Stimulated activated CD8-positive, alpha-beta memory T cell treated with anti-CD3 and anti-CD28 coated beads, Interleukin-12 subunit alpha, Interleukin-12 subunit beta, amount 100 ng/mL, for 4 hours (primary cell): ENCODE measurements at regions not wholly inside any gene's neighbourhood (a gene's known extent, or its start where the extent isn't known, plus 50 kb on each side); places are given as distances from the start of the nearest gene placed in this dataset.
"Not testable (repeated sequence)": the region's sequence is repeated elsewhere in the genome, so short reads cannot be mapped to it uniquely, and the experiment has no call there.

Source experiments
- DNase-seq: peaks from one replicate; pipeline ENCODE4 v3.0.0-alpha.2; 2020; ENCODE audit warnings: low read depth

- no peak for DNase-seq
These were observed 50.4 kb upstream of the SOD1 start for GRCh38 chr21:31609081-31609480.

- no peak for DNase-seq
These were observed 51.7 kb upstream of the SOD1 start for GRCh38 chr21:31607791-31608190.

DNA sequence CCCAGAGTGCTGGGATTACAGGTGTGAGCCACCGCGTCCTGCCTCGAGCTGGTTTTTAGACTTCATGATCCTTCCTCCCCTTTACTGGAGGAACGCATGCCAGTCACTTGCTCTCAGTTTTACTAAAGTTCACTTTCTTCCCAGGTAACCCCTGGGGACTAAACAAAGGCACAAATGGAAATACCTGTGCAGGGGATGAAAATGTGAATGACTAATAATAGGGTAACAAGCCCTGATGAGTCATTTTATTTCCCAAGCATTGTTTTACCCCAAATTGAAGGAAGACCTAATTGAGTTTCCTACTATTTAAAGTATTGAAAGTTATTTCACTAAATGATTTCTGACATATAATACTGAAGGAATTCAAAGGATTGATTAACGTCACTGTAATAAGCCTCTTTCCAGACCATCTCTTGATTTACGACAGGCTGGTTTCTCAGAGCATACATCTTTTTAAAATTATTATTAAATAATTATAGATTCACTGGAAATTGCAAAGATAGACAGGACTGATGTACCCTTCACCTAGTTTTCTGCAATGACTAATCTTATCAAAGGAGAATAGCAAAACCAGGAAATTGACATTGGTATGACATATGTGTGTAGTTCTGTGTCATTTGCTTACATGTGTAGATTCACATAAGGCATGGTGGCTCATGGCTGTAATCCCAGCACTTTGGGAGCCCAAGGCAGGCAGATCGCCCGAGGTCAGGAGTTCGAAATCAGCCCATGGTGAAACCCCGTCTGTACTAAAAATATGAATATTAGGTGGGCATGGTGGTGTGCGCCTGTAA is 53.2 kb upstream of the SOD1 start:
- no peak for DNase-seq

DNA sequence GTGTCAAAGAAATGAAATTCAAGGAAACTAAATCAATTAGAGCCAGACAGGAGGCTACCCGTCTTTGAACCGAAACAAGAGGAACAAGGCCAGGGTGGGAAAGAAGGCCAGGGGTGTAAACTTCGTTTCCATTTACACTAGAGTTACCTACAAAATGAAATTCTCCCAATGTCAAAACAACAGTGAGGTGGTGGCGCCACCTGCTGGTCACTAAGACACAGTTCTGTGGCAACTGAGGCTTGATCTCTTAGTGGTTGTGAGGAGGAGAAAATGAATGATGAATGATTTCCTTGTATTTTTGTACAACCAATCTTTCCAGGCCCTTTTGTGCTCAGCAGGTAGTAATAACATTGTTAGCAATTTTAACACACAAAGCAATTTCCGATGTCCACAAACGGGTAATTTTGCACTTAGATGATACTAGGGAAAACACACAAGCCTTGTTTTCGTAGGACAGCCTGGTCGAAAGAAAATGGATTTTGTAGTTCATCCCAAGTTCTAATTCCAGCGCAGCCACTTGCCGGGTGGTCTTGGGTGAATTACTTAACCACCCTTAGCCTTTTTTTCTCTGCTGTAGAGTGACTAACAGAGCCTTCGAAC is 54.8 kb upstream of the SOD1 start:
- peak; percentile 37 for DNase-seq

- no peak for DNase-seq
These were observed 59.9 kb upstream of the SOD1 start for GRCh38 chr21:31599563-31599962.

- no peak for DNase-seq
These were observed 60.5 kb upstream of the SOD1 start for GRCh38 chr21:31599013-31599412.

- DNase-seq: no peak
These were observed 61.8 kb upstream of the SOD1 start for GRCh38 chr21:31597683-31598082.

- no peak for DNase-seq
These were observed 63.4 kb upstream of the SOD1 start for GRCh38 chr21:31596055-31596454.

DNA sequence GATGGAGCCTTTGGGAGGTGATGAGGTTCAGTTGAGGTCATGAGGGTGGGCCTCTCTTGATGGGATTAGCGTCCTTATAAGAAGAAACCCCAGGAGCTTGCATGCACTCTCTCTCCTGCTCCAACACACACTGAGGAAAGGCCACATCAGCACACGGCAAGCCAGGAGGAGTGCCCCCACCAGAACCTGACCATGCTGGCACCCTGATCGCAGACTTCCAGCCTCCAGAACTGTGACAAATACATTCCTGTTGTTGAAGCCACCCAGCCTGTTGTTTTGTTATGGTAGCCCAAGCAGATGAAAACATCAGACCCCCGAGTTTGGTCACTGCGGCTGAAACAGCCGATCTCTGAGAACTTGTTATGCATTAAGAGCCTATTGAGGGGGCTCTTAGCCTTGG is 64.8 kb upstream of the SOD1 start:
- no peak for DNase-seq

DNA sequence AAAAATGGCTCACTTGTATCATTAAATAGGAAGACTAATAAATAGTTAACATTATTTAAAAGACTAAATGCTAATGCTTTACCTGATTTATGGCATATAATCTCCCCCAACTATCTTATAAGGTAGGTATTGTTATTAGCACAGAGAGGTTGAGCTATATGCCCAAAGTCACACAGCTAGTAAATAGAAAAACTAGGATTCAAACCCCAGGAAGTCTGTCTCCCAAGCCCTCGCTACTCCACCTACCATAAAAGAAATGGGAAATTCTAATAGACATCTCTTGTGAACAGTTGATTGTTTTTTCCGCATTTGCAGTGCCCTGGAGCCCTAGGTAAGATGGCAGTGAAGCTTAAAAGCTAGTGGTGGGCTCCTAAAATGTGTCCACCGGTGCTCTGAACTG is 65.2 kb upstream of the SOD1 start:
- no peak for DNase-seq

- DNase-seq: no peak
These were observed 66.4 kb upstream of the SOD1 start for GRCh38 chr21:31592963-31593560.

DNA sequence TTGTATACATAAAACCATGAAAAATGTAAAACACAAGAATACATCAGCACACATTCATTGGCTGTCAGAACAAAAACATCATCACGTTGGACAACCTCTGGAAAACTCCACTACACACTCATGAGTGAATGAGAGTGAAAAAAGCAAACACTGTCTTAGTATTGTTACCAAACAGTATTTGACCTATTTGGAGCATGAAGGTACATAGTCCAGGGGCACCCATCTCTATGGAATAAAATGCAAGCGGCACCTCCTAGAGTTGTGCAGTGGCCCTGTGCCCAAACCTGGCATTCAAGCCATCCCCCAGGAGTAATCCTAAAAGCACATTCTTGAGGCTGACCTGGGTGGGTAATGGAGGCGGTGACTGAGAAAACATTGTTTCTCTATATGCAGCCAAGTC is 67.0 kb upstream of the SOD1 start:
- no peak for DNase-seq

DNA sequence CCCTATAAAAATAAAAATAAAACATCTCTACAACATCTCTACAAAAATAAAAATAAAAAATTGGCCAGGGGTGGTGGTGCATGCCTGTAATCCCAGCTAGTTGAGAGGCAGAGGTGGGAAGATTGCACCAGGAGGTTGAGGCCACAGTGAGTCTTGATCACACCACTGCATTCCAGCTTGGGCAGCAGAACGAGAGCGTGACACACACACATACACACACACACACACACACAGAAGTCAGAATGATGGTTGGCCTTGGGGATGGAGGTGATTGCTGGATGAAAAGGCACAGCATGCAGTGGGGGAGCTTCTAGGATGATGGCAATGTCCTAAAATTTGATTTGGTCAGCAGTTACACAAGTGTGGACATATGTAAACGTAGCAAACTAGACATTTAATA is 69.7 kb upstream of the SOD1 start:
- DNase-seq: no peak

DNA sequence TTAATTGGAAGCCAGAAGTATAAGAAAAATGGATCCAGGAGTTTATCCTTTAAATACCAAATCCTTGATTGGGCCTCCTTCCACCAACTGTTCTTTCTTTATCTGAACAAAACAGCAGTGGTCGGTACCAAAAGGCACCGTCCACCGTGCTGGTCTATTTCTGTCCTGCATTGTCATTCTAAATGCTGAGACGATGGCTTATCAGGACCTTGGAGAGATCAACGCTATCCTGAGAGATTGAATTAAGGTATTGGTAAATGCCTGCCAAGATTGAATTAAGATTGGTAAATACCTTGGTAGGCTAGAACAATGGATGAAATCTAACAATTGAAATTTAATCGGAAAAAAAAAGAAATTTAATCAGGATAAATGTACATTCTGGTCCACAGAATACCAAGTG is 73.4 kb upstream of the SOD1 start:
- no peak for DNase-seq

DNA sequence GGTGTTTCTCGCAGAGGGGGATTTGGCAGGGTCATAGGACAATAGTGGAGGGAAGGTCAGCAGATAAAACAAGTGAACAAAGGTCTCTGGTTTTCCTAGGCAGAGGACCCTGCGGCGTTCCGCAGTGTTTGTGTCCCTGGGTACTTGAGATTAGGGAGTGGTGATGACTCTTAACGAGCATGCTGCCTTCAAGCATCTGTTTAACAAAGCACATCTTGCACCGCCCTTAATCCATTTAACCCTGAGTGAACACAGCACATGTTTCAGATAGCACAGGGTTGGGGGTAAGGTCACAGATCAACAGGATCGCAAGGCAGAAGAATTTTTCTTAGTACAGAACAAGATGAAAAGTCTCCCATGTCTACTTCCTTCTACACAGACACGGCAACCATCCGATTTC is 75.6 kb upstream of the SOD1 start:
- not testable (repeated sequence) for DNase-seq

DNA sequence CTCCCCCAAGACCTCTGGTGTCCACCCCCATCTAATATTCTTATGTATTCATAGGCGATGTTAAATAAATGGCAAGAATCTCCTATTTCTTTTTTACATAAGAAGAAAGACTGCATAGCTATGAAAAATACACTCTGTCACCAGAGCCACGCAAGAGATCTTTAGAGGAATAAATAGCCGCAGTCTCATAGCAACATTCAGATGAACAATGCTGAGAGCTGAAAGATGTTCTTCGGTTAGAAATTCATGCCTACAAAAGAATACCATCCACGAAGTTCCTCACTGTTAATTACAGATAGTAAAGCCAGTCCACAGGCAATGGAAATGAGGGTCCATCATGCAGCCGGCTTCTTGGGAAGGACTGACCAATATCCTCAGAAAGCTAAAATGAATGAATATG is 76.0 kb upstream of the SOD1 start:
- DNase-seq: no peak

GRCh38 chr21:31580866-31581276 is 78.6 kb upstream of the SOD1 start:
- peak; percentile 45 for DNase-seq

- DNase-seq: no peak
These were observed 82.2 kb upstream of the SOD1 start for GRCh38 chr21:31577271-31577670.

DNA sequence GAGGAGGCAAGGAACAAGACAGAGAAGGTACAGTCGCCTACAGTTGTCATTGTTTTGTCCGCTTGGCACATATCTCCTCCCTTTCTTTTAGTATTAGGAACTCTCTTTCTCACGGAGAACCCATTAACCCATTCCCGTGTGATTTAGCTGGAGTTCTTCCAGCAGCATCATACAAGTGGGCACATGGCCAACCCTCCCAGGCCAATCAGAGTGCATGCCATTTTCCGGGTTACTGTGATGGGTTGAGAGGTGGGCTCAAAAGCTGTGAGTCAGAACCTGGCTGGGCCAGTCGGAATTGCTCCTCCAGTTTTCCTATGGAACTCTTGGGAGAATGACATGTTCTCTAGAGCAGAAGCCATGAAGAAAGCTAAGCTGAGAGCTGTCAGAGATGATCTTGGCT is 83.1 kb upstream of the SOD1 start:
- DNase-seq: no peak

GRCh38 chr21:31573217-31573616 is 86.3 kb upstream of the SOD1 start:
- no peak for DNase-seq

GRCh38 chr21:31571879-31572278 is 87.6 kb upstream of the SOD1 start:
- no peak for DNase-seq

DNA sequence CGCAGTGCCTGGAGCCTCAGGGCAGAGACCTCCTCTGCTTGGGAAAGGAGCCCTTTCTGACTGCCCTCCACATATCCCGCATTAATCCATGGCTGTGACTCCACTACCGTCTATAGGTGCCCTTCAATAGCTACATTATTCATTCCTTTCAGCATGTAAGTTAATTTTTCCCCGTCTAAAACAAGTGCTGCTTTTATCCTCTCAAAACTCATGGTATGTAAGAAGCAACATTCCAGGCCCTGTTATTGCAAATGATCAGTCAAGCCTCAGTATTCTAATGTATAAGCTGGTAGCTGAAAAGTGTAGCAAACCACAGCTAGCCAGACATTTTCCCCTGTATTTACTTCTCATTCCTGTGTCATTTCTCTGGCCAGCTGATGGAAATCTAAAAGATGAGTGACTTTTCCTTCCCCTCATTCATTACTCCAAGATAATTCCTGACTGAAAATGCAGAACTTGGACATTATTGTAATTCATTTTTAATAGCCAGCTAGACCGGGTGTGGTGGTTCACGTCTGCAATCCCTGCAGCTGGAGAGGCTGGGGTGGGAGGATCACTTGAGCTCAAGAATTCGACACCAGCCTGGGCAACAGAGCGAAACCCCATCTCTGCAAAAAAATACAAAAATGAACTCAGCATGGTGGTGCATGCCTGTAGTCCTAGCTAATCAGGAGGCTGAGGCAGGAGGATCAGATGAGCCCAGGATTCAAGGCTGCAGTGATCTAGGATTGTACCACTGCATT is 88.5 kb upstream of the SOD1 start:
- DNase-seq: no peak

- DNase-seq: no peak
These were observed 92.9 kb upstream of the SOD1 start for GRCh38 chr21:31566611-31567010.
